SK-N-SH (cell line): ENCODE measurements at regions not wholly inside any gene's neighbourhood (a gene's known extent, or its start where the extent isn't known, plus 50 kb on each side); places are given as distances from the start of the nearest gene placed in this dataset.
A peak's percentile ranks its signal among the peaks of the same experiment; 100 is the strongest.

Experiments
- ELF1 ChIP-seq: IDR thresholded peaks from 2 replicates; pipeline ENCODE4 v1.4.0; 2012
- GABPA ChIP-seq: IDR thresholded peaks from 2 replicates; pipeline ENCODE4 v1.4.0; 2012; ENCODE audit warnings: low read depth, mild to moderate bottlenecking
- MAX ChIP-seq: IDR thresholded peaks from 2 replicates; pipeline ENCODE4 v1.4.0; 2012; ENCODE audit warnings: low read depth
- MXI1 ChIP-seq: IDR thresholded peaks from 2 replicates; pipeline ENCODE4 v1.6.1; 2012; ENCODE audit warnings: mild to moderate bottlenecking, low read depth, low read length, improper control_type of control experiment
- NFIC ChIP-seq: IDR thresholded peaks from 2 replicates; pipeline ENCODE4 v1.4.0; 2012; ENCODE audit warnings: borderline replicate concordance
- POLR2AphosphoS5 ChIP-seq: IDR thresholded peaks from 2 replicates; pipeline ENCODE4 v1.6.1; 2012; ENCODE audit warnings: low read depth, low read length
- RAD21 ChIP-seq: IDR thresholded peaks from 2 replicates; pipeline ENCODE4 v1.6.1; 2012; ENCODE audit warnings: mild to moderate bottlenecking, low read length
- RCOR1 ChIP-seq: fragments of 150-350 bp; IDR thresholded peaks from 2 replicates; pipeline ENCODE4 v1.6.1; 2017; ENCODE audit warnings: antibody characterized with exemption, low read length
- SMC3 ChIP-seq: IDR thresholded peaks from 2 replicates; pipeline ENCODE4 v1.6.1; 2012; ENCODE audit warnings: low read depth, low read length, improper control_type of control experiment
- TCF12 ChIP-seq: IDR thresholded peaks from 2 replicates; pipeline ENCODE4 v1.4.0; 2012
- YY1 ChIP-seq: IDR thresholded peaks from 2 replicates; pipeline ENCODE4 v1.4.0; 2012; ENCODE audit warnings: low read depth, mild to moderate bottlenecking
- ZBTB33 ChIP-seq: IDR thresholded peaks from 2 replicates; pipeline ENCODE4 v1.4.0; 2012; ENCODE audit warnings: low read depth, borderline replicate concordance
- TF ChIP-seq, protein P1 (sequence below): fragments of 200-600 bp; sonication (generic); IDR thresholded peaks from 2 replicates; pipeline ENCODE4 v1.6.1; 2017; ENCODE audit warnings: antibody characterized with exemption, mild to moderate bottlenecking, moderate library complexity
- TF ChIP-seq, protein P2 (sequence below): IDR thresholded peaks from 2 replicates; pipeline ENCODE4 v1.6.1; 2012; ENCODE audit warnings: mild to moderate bottlenecking, low read depth, low read length, moderate library complexity

GRCh38 chr13:106072014-106072413 lies 463.4 kb downstream of the EFNB2 start:
- TF ChIP-seq, protein P1, sequence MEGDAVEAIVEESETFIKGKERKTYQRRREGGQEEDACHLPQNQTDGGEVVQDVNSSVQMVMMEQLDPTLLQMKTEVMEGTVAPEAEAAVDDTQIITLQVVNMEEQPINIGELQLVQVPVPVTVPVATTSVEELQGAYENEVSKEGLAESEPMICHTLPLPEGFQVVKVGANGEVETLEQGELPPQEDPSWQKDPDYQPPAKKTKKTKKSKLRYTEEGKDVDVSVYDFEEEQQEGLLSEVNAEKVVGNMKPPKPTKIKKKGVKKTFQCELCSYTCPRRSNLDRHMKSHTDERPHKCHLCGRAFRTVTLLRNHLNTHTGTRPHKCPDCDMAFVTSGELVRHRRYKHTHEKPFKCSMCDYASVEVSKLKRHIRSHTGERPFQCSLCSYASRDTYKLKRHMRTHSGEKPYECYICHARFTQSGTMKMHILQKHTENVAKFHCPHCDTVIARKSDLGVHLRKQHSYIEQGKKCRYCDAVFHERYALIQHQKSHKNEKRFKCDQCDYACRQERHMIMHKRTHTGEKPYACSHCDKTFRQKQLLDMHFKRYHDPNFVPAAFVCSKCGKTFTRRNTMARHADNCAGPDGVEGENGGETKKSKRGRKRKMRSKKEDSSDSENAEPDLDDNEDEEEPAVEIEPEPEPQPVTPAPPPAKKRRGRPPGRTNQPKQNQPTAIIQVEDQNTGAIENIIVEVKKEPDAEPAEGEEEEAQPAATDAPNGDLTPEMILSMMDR = no peak
- TF ChIP-seq YY1 = no peak
- no peak for TF ChIP-seq TCF12
- no peak for TF ChIP-seq MXI1
- no peak for TF ChIP-seq SMC3
- no peak for TF ChIP-seq ELF1
- TF ChIP-seq, protein P2, sequence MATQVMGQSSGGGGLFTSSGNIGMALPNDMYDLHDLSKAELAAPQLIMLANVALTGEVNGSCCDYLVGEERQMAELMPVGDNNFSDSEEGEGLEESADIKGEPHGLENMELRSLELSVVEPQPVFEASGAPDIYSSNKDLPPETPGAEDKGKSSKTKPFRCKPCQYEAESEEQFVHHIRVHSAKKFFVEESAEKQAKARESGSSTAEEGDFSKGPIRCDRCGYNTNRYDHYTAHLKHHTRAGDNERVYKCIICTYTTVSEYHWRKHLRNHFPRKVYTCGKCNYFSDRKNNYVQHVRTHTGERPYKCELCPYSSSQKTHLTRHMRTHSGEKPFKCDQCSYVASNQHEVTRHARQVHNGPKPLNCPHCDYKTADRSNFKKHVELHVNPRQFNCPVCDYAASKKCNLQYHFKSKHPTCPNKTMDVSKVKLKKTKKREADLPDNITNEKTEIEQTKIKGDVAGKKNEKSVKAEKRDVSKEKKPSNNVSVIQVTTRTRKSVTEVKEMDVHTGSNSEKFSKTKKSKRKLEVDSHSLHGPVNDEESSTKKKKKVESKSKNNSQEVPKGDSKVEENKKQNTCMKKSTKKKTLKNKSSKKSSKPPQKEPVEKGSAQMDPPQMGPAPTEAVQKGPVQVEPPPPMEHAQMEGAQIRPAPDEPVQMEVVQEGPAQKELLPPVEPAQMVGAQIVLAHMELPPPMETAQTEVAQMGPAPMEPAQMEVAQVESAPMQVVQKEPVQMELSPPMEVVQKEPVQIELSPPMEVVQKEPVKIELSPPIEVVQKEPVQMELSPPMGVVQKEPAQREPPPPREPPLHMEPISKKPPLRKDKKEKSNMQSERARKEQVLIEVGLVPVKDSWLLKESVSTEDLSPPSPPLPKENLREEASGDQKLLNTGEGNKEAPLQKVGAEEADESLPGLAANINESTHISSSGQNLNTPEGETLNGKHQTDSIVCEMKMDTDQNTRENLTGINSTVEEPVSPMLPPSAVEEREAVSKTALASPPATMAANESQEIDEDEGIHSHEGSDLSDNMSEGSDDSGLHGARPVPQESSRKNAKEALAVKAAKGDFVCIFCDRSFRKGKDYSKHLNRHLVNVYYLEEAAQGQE = peak; percentile 74; the same call in 1 of the 2 replicates
- TF ChIP-seq RAD21 = no peak
- no peak for TF ChIP-seq MAX
- TF ChIP-seq POLR2AphosphoS5 = no peak
- no peak for TF ChIP-seq ZBTB33
- no peak for TF ChIP-seq GABPA
- no peak for TF ChIP-seq NFIC
- TF ChIP-seq RCOR1 = no peak
